Stimulated activated CD4-positive, alpha-beta T cell treated with anti-CD3 and anti-CD28 coated beads, Interleukin-4, amount 100 ng/mL, for 48 hours (primary cell): ENCODE measurements at regions not wholly inside any gene's neighbourhood (a gene's known extent, or its start where the extent isn't known, plus 50 kb on each side); places are given as distances from the start of the nearest gene placed in this dataset.

Experiments
- DNase-seq, 2 donors: peaks; one replicate each; pipeline ENCODE4 v3.0.0-alpha.2; 2020; ENCODE audit warnings: low read depth in 2 of 2

GRCh38 chr6:165229216-165229615 is 80.2 kb downstream of the C6orf118 start:
- no peak for DNase-seq

- no peak for DNase-seq
Measured at GRCh38 chr6:165227644-165228329, 81.6 kb downstream of the C6orf118 start.

GRCh38 chr6:165223736-165224135 is 85.7 kb downstream of the C6orf118 start:
- DNase-seq, result no peak

GRCh38 chr6:165223101-165223500 is 86.3 kb downstream of the C6orf118 start:
- DNase-seq, result no peak

GRCh38 chr6:165222315-165223025 is 86.9 kb downstream of the C6orf118 start:
- DNase-seq, result no peak

- no peak for DNase-seq
Measured at GRCh38 chr6:165220045-165220444, 89.4 kb downstream of the C6orf118 start.

GRCh38 chr6:165219629-165220028 is 89.8 kb downstream of the C6orf118 start:
- DNase-seq, result no peak

GRCh38 chr6:165218829-165219228 is 90.6 kb downstream of the C6orf118 start:
- DNase-seq, result no peak

- DNase-seq, result no peak
Measured at GRCh38 chr6:165206798-165207197, 102.6 kb downstream of the C6orf118 start.

- DNase-seq, result no peak
Measured at GRCh38 chr6:165205632-165206031, 103.8 kb downstream of the C6orf118 start.

- no peak for DNase-seq
Measured at GRCh38 chr6:165204807-165205545, 104.4 kb downstream of the C6orf118 start.

GRCh38 chr6:165200178-165200577 is 109.2 kb downstream of the C6orf118 start:
- DNase-seq, result no peak

- no peak for DNase-seq
Measured at GRCh38 chr6:165191461-165191860, 117.9 kb downstream of the C6orf118 start.

- DNase-seq, result no peak
Measured at GRCh38 chr6:165186441-165187205, 122.8 kb downstream of the C6orf118 start.

GRCh38 chr6:165186041-165186440 is 123.4 kb downstream of the C6orf118 start:
- DNase-seq, result no peak

- DNase-seq, result no peak
Measured at GRCh38 chr6:165184192-165184979, 125.0 kb downstream of the C6orf118 start.

GRCh38 chr6:165183496-165184140 is 125.8 kb downstream of the C6orf118 start:
- DNase-seq, result no peak

- DNase-seq, result no peak
Measured at GRCh38 chr6:165183071-165183470, 126.3 kb downstream of the C6orf118 start.

- no peak for DNase-seq
Measured at GRCh38 chr6:165181951-165182414, 127.4 kb downstream of the C6orf118 start.

GRCh38 chr6:165178056-165178455 is 131.3 kb downstream of the C6orf118 start:
- no peak for DNase-seq
